ENCODE measurements at regions not wholly inside any gene's neighbourhood (a gene's known extent, or its start where the extent isn't known, plus 50 kb on each side); places are given as distances from the start of the nearest gene placed in this dataset.

- TF ChIP-seq, protein P1, sequence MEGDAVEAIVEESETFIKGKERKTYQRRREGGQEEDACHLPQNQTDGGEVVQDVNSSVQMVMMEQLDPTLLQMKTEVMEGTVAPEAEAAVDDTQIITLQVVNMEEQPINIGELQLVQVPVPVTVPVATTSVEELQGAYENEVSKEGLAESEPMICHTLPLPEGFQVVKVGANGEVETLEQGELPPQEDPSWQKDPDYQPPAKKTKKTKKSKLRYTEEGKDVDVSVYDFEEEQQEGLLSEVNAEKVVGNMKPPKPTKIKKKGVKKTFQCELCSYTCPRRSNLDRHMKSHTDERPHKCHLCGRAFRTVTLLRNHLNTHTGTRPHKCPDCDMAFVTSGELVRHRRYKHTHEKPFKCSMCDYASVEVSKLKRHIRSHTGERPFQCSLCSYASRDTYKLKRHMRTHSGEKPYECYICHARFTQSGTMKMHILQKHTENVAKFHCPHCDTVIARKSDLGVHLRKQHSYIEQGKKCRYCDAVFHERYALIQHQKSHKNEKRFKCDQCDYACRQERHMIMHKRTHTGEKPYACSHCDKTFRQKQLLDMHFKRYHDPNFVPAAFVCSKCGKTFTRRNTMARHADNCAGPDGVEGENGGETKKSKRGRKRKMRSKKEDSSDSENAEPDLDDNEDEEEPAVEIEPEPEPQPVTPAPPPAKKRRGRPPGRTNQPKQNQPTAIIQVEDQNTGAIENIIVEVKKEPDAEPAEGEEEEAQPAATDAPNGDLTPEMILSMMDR (IDR thresholded peaks at IDR 0.05; ENCODE audit: insufficient read depth, low read length, poor library complexity, severe bottlenecking), result no peak
- TF ChIP-seq EZH2phosphoT487 (conservative IDR thresholded peaks at IDR 0.05; ENCODE audit: low read length), result no peak
Observed at GRCh38 chr14:101256266-101256665, 305.0 kb upstream of the DIO3 start.
